ENCODE measurements at regions not wholly inside any gene's neighbourhood (a gene's known extent, or its start where the extent isn't known, plus 50 kb on each side); places are given as distances from the start of the nearest gene placed in this dataset.

DNA sequence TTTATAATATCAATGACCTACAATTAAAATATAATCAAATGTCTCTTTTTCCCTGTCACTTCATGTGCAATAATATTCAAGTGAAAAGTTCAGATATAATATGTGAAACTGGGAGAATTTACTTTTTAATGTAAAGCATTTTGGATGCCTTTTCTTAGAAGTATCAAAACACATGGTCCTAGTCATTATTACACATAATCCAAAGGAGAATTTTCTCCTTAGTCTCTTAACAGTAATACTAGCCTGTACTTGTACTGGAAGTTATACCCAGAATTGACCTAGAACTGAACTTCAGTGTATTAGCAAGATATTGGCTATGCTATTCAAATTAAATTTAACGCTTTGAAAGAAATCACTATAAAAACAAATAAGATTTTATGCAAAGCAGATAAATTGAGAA, 842.6 kb upstream of the MANEA start:
- no peaks in the 10 kb centered on the region for H3K27me3 ChIP-seq (ENCODE audit: insufficient read depth, low read depth)
- no peaks in the 10 kb centered on the region for H4K20me1 ChIP-seq (ENCODE audit: insufficient read depth)
- BruUV-seq (replicated peaks), result no TSS peak
- H3K4me1 ChIP-seq (replicated peaks; ENCODE audit: insufficient read depth), result no peaks in the 10 kb centered on the region
- intact Hi-C loops (cut with micrococcal nuclease; ENCODE audit: unreplicated experiment), result no loop called here
- TF ChIP-seq EZH2 (IDR thresholded peaks at IDR 0.05; ENCODE audit: low read depth), result no peak
- TF ChIP-seq, protein P1, sequence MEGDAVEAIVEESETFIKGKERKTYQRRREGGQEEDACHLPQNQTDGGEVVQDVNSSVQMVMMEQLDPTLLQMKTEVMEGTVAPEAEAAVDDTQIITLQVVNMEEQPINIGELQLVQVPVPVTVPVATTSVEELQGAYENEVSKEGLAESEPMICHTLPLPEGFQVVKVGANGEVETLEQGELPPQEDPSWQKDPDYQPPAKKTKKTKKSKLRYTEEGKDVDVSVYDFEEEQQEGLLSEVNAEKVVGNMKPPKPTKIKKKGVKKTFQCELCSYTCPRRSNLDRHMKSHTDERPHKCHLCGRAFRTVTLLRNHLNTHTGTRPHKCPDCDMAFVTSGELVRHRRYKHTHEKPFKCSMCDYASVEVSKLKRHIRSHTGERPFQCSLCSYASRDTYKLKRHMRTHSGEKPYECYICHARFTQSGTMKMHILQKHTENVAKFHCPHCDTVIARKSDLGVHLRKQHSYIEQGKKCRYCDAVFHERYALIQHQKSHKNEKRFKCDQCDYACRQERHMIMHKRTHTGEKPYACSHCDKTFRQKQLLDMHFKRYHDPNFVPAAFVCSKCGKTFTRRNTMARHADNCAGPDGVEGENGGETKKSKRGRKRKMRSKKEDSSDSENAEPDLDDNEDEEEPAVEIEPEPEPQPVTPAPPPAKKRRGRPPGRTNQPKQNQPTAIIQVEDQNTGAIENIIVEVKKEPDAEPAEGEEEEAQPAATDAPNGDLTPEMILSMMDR (conservative IDR thresholded peaks at IDR 0.05), result no peak
- no peak overlapping the region for H3K27ac ChIP-seq
- no peaks in the 10 kb centered on the region for H3K36me3 ChIP-seq (ENCODE audit: low read depth)
- H3F3A ChIP-seq (ENCODE audit: insufficient read depth, low read depth), result no peaks in the 10 kb centered on the region
- no peak overlapping the region for H2AFZ ChIP-seq
- ChIA-PET POLR2A (ENCODE audit: unreplicated experiment) (no interaction called here), CTCF (no interaction called here)
- H3K4me3 ChIP-seq, result no peak overlapping the region
- no peaks in the 10 kb centered on the region for H3K9me2 ChIP-seq (ENCODE audit: insufficient read depth)
- DNase-seq, result no peak
- no peaks in the 10 kb centered on the region for H3K79me2 ChIP-seq (ENCODE audit: low read depth)
- no peaks in the 10 kb centered on the region for H3K9me3 ChIP-seq (ENCODE audit: insufficient read depth, low read depth)
- H3K4me2 ChIP-seq, result no peak overlapping the region

DNA sequence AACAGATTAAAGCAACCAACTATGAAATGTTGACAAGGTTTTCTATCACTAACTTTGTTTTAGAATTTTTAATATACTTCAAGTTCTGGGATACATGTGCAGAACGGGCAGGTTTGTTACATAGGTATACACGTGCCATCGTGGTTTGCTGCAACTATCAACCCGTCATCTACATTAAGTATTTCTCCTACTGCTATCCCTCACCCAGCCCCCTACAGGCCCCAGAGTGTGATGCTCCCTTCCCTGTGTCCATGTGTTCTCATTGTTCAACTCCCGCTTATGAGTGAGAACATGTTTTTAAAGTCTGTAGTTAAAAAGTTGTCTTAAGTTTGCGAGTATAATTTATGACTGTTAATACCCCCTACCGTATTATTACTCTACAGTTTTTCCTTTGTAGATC, 844.3 kb upstream of the MANEA start:
- no TSS peak for BruUV-seq (replicated peaks)
- no peaks in the 10 kb centered on the region for H3F3A ChIP-seq (ENCODE audit: insufficient read depth, low read depth)
- intact Hi-C loops (cut with micrococcal nuclease; ENCODE audit: unreplicated experiment), result no loop called here
- H3K4me2 ChIP-seq, result no peak overlapping the region
- TF ChIP-seq, protein P1 (conservative IDR thresholded peaks at IDR 0.05), result no peak
- TF ChIP-seq EZH2 (IDR thresholded peaks at IDR 0.05; ENCODE audit: low read depth), result no peak
- H3K36me3 ChIP-seq (ENCODE audit: low read depth), result no peaks in the 10 kb centered on the region
- H3K79me2 ChIP-seq (ENCODE audit: low read depth), result no peaks in the 10 kb centered on the region
- no peaks in the 10 kb centered on the region for H3K9me2 ChIP-seq (ENCODE audit: insufficient read depth)
- CTCF ChIA-PET, result no interaction called here
- H4K20me1 ChIP-seq (ENCODE audit: insufficient read depth), result no peaks in the 10 kb centered on the region
- no peaks in the 10 kb centered on the region for H3K4me1 ChIP-seq (replicated peaks; ENCODE audit: insufficient read depth)
- H2AFZ ChIP-seq, result no peak overlapping the region
- H3K9me3 ChIP-seq (ENCODE audit: insufficient read depth, low read depth), result no peaks in the 10 kb centered on the region
- H3K4me3 ChIP-seq, result no peak overlapping the region
- POLR2A ChIA-PET (ENCODE audit: unreplicated experiment), result no interaction called here
- no peaks in the 10 kb centered on the region for H3K27me3 ChIP-seq (ENCODE audit: insufficient read depth, low read depth)
- H3K27ac ChIP-seq, result no peak overlapping the region
- no peak for DNase-seq

DNA sequence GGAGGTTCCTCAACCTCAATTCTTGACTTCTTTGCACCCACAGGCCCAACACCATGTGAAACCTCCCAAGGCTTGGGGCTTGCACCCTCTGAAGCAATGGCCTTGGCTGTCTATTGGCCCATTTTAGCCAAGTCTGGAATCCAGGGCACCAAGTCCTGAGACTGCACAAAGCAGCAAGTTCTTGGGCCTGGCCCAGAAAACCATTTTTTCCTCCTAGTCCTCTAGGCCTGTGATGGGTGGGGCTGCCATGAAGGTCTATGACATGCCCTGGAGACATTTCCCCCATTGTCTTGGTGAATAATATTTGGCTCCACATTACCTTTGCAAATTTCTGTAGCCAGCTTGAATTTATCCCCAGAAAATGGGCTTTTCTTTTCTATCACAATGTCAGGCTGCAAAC, 849.6 kb upstream of the MANEA start:
- DNase-seq, result no peak
- no peaks in the 10 kb centered on the region for H4K20me1 ChIP-seq (ENCODE audit: insufficient read depth)
- H2AFZ ChIP-seq, result no peak overlapping the region
- no peaks in the 10 kb centered on the region for H3F3A ChIP-seq (ENCODE audit: insufficient read depth, low read depth)
- no peaks in the 10 kb centered on the region for H3K4me1 ChIP-seq (replicated peaks; ENCODE audit: insufficient read depth)
- no peaks in the 10 kb centered on the region; the same call in 1 of the 2 replicates for H3K9me2 ChIP-seq (ENCODE audit: insufficient read depth)
- no peak overlapping the region for H3K4me3 ChIP-seq
- intact Hi-C loops (cut with micrococcal nuclease; ENCODE audit: unreplicated experiment), result no loop called here
- H3K36me3 ChIP-seq (ENCODE audit: low read depth), result no peaks in the 10 kb centered on the region
- H3K9me3 ChIP-seq (ENCODE audit: insufficient read depth, low read depth), result no peaks in the 10 kb centered on the region
- ChIA-PET POLR2A (ENCODE audit: unreplicated experiment) (no interaction called here), CTCF (no interaction called here)
- H3K4me2 ChIP-seq, result no peak overlapping the region
- no TSS peak for BruUV-seq (replicated peaks)
- TF ChIP-seq EZH2 (IDR thresholded peaks at IDR 0.05; ENCODE audit: low read depth), result no peak
- TF ChIP-seq, protein P1 (conservative IDR thresholded peaks at IDR 0.05), result no peak
- H3K27me3 ChIP-seq (ENCODE audit: insufficient read depth, low read depth), result no peaks in the 10 kb centered on the region
- H3K27ac ChIP-seq, result no peak overlapping the region
- no peaks in the 10 kb centered on the region for H3K79me2 ChIP-seq (ENCODE audit: low read depth)
